BE2C (cell line): ENCODE measurements at regions not wholly inside any gene's neighbourhood (a gene's known extent, or its start where the extent isn't known, plus 50 kb on each side); places are given as distances from the start of the nearest gene placed in this dataset.

Experiments
- DNase-seq: peaks from one replicate; pipeline ENCODE4 v3.0.0-alpha.2; 2020
- H3K27me3 ChIP-seq: fragments of 250-450 bp; sonication (Bioruptor Pico); 2 replicates; pipeline ENCODE4 v1.5.1; 2020; ENCODE audit warnings: mild to moderate bottlenecking
- H3K36me3 ChIP-seq: fragments of 250-450 bp; sonication (Bioruptor Pico); 2 replicates; pipeline ENCODE4 v1.5.1; 2020; ENCODE audit warnings: mild to moderate bottlenecking
- H3K4me1 ChIP-seq: fragments of 250-450 bp; sonication (Bioruptor Pico); 2 replicates; pipeline ENCODE4 v1.5.1; 2020
- H3K4me3 ChIP-seq: 2 replicates; pipeline ENCODE4 v1.5.1; 2011; ENCODE audit warnings: low read depth, low read length
- H3K9me3 ChIP-seq: fragments of 250-450 bp; sonication (Bioruptor Pico); 2 replicates; pipeline ENCODE4 v1.5.1; 2020
- CTCF ChIP-seq: IDR thresholded peaks from 2 replicates; pipeline ENCODE4 v1.5.1; 2012; ENCODE audit warnings: mild to moderate bottlenecking, low read depth, low read length

- no peak for DNase-seq
- Histone ChIP-seq H3K4me1 (no peaks in the 10 kb centered on the region), H3K4me3 (no peak overlapping the region), H3K9me3 (no peaks in the 10 kb centered on the region), H3K36me3 (no peaks in the 10 kb centered on the region), H3K27me3 (no peaks in the 10 kb centered on the region)
- TF ChIP-seq CTCF: no peak
Measured at GRCh38 chr18:72940986-72941385, 73.2 kb upstream of the NETO1 start.

- no peaks in the 10 kb centered on the region for H3K4me1 ChIP-seq
- no peaks in the 10 kb centered on the region for H3K9me3 ChIP-seq
- no peak overlapping the region for H3K4me3 ChIP-seq
- H3K27me3 ChIP-seq: no peaks in the 10 kb centered on the region
- DNase-seq: no peak
- no peak for TF ChIP-seq CTCF
- no peaks in the 10 kb centered on the region for H3K36me3 ChIP-seq
Measured at GRCh38 chr18:72940509-72940908, 72.7 kb upstream of the NETO1 start.

- Histone ChIP-seq H3K27me3 (no peaks in the 10 kb centered on the region), H3K4me1 (no peaks in the 10 kb centered on the region), H3K36me3 (no peaks in the 10 kb centered on the region), H3K9me3 (no peaks in the 10 kb centered on the region), H3K4me3 (no peak overlapping the region)
- DNase-seq: no peak
- TF ChIP-seq CTCF: no peak
Measured at GRCh38 chr18:72935744-72936143, 68.0 kb upstream of the NETO1 start.

- no peaks in the 10 kb centered on the region for H3K4me1 ChIP-seq
- H3K9me3 ChIP-seq: no peaks in the 10 kb centered on the region
- no peaks in the 10 kb centered on the region for H3K27me3 ChIP-seq
- no peak for DNase-seq
- no peaks in the 10 kb centered on the region for H3K36me3 ChIP-seq
- no peak for TF ChIP-seq CTCF
- H3K4me3 ChIP-seq: no peak overlapping the region
Measured at GRCh38 chr18:72922895-72923294, 55.1 kb upstream of the NETO1 start.
